ENCODE measurements at regions not wholly inside any gene's neighbourhood (a gene's known extent, or its start where the extent isn't known, plus 50 kb on each side); places are given as distances from the start of the nearest gene placed in this dataset.

DNA sequence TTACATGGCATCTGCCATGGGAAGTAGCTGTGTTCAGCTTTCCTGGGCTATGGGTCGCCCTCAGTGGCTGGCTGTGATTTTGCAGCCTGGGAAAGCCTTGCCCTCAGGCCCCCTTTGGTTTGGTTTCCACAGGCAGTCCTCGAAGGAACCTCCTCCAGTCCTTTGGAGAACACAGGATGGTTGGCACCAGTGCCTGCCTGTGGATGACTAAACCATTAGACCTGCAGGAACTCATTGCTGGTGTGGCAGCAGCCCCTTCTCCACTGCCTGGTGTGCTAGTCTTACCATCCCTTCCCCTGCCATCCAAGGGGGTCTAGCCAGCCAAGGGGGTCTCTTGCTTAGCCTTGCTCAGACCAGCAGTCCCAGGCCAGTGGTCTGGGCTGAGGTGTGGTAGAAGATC, 71.4 kb upstream of the PJA1 start:
- TF ChIP-seq, protein P1, sequence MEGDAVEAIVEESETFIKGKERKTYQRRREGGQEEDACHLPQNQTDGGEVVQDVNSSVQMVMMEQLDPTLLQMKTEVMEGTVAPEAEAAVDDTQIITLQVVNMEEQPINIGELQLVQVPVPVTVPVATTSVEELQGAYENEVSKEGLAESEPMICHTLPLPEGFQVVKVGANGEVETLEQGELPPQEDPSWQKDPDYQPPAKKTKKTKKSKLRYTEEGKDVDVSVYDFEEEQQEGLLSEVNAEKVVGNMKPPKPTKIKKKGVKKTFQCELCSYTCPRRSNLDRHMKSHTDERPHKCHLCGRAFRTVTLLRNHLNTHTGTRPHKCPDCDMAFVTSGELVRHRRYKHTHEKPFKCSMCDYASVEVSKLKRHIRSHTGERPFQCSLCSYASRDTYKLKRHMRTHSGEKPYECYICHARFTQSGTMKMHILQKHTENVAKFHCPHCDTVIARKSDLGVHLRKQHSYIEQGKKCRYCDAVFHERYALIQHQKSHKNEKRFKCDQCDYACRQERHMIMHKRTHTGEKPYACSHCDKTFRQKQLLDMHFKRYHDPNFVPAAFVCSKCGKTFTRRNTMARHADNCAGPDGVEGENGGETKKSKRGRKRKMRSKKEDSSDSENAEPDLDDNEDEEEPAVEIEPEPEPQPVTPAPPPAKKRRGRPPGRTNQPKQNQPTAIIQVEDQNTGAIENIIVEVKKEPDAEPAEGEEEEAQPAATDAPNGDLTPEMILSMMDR (IDR thresholded peaks at IDR 0.05): no peak
- no peaks in the 10 kb centered on the region for H3K27me3 ChIP-seq
- no peaks in the 10 kb centered on the region for H3K36me3 ChIP-seq
- no peaks in the 10 kb centered on the region for H3K4me1 ChIP-seq
- DNase-seq: no peak
- no peaks in the 10 kb centered on the region for H3K9me3 ChIP-seq
- no peak overlapping the region for H3K9ac ChIP-seq (ENCODE audit: low read depth in 2 of 2, low read length in 2 of 2)
- no peak overlapping the region for H3K27ac ChIP-seq
- no peak overlapping the region for H3K4me3 ChIP-seq
- intact Hi-C loops (cut with DNase I): no loop called here

DNA sequence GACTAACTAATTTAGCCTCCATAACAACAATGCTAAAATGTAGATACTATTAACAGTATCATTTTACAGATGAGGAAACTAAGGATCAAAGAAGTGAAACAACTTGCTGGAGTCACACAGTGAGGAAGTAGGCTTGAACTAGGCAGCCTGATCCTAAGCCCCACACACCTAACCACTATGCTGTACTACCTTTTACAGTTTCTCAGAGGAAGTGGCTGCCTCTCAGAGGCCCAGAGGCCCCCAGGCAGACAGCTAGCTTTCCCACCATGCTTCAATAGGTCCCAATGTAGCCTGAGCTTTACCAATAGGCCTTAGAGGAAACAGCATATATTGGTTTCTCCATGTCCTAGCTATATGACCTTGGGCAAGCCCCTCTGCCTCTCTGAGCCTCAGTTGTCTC, 69.4 kb upstream of the PJA1 start:
- TF ChIP-seq, protein P1 (IDR thresholded peaks at IDR 0.05): no peak
- intact Hi-C loops (cut with DNase I): no loop called here
- H3K9ac ChIP-seq (ENCODE audit: low read depth in 2 of 2, low read length in 2 of 2): no peak overlapping the region

DNA sequence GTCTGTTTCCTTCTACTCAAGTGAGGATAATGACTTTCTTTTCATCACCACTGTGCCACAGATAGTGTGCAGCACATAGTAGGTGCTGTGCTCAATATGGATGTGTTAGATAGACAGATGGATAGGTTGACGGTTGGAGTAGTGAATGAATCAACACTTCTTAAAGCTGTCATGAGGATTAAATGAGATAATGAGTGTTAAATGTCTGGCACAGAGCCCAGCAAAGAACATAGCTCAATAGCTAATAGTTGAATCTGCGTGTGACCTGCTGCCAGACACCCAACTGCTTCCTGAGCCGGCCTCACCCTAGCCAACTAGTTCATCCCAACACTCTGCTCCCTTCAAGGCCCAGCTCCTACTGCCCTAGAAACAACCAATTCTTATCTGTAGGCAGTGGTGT, 67.7 kb upstream of the PJA1 start:
- TF ChIP-seq, protein P1 (IDR thresholded peaks at IDR 0.05): no peak
- Histone ChIP-seq H3K9me3 (no peaks in the 10 kb centered on the region), H3K36me3 (no peaks in the 10 kb centered on the region), H3K9ac (ENCODE audit: low read depth in 2 of 2, low read length in 2 of 2) (no peak overlapping the region), H3K27ac (no peak overlapping the region), H3K27me3 (no peaks in the 10 kb centered on the region), H3K4me1 (no peaks in the 10 kb centered on the region), H3K4me3 (no peak overlapping the region)
- intact Hi-C loops (cut with DNase I): no loop called here
- no peak for DNase-seq

More for the DNA sequence above, 69.4 kb upstream of the PJA1 start:
- Histone ChIP-seq H3K36me3 (no peaks in the 10 kb centered on the region), H3K4me3 (no peak overlapping the region), H3K9me3 (no peaks in the 10 kb centered on the region), H3K27ac (no peak overlapping the region), H3K4me1 (no peaks in the 10 kb centered on the region), H3K27me3 (no peaks in the 10 kb centered on the region)
- no peak for DNase-seq

DNA sequence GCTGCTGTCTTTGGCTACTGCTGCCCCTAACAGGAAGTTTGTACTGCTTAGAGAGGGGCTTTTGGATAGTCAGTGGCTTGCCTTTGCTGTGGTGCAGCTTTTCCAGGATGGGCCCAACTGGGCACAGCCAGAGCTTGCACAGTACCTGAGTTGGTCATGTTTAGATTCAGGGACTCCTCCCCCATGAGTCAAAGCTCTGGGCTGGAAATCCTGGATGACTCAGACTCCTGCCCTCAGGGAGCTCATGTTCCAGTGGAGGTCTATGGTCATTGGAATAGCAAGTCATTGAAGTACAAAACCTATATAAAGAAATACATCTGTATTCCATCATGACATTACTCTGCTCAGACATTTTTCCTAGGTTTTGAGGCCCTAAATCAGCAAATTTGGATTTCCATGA, 66.7 kb upstream of the PJA1 start:
- Histone ChIP-seq H3K4me1 (no peaks in the 10 kb centered on the region), H3K36me3 (no peaks in the 10 kb centered on the region), H3K27ac (no peak overlapping the region), H3K27me3 (no peaks in the 10 kb centered on the region), H3K4me3 (no peak overlapping the region), H3K9ac (ENCODE audit: low read depth in 2 of 2, low read length in 2 of 2) (no peak overlapping the region), H3K9me3 (no peaks in the 10 kb centered on the region)
- TF ChIP-seq, protein P1 (IDR thresholded peaks at IDR 0.05): no peak
- intact Hi-C loops (cut with DNase I): no loop called here
- no peak for DNase-seq

DNA sequence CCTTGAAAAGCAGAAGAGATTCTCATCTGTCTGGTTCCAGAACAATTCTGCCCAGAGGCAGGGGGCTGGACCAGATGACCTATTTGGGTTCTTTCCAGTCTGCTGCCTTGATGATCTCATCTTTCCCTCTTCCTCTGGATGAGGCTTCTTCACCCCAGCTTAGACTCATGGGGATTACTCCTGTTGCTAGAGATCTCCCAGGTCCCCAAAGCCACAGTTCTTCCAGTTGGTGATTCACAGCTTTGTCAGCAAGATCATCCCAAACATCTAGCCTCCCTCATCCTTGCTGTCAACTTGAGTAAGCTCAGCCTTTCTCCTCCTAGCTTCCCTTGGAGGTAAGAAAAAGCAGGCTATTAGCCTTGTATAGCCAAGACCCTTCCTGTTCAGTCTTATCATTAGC, 64.2 kb upstream of the PJA1 start:
- DNase-seq: no peak
- TF ChIP-seq, protein P1 (IDR thresholded peaks at IDR 0.05): no peak
- no peak overlapping the region for H3K4me3 ChIP-seq
- intact Hi-C loops (cut with DNase I): loop anchor here (10.0 kb wide), 1 partner anchor 495 kb away; no protein-coding TSS in a partner anchor
- H3K27me3 ChIP-seq: no peaks in the 10 kb centered on the region
- H3K36me3 ChIP-seq: no peaks in the 10 kb centered on the region
- no peaks in the 10 kb centered on the region for H3K4me1 ChIP-seq
- no peak overlapping the region for H3K27ac ChIP-seq
- H3K9me3 ChIP-seq: no peaks in the 10 kb centered on the region
- H3K9ac ChIP-seq (ENCODE audit: low read depth in 2 of 2, low read length in 2 of 2): no peak overlapping the region

DNA sequence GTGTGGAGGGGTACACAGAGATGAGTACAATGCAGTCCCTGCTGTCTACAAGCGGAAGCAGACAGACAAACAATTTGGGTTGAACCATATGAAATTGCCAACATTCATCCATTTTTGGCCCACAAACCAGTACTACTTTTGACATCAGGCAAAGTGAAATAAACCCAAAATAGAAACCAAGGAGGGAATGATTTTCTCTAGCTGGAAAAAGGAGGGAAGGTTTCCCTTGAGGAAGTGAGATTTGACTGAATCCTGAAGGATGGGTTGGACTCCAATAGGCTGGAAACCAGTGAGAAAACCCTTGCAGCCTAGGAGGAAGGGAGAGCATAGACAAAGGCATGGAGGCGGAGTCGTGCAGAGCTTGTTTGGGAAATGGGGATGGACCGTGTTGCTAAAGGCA, 63.5 kb upstream of the PJA1 start:
- no peak overlapping the region for H3K9ac ChIP-seq (ENCODE audit: low read depth in 2 of 2, low read length in 2 of 2)
- intact Hi-C loops (cut with DNase I): loop anchor here (10.0 kb wide), 1 partner anchor 494 kb away; no protein-coding TSS in a partner anchor
- H3K36me3 ChIP-seq: no peaks in the 10 kb centered on the region
- TF ChIP-seq, protein P1 (IDR thresholded peaks at IDR 0.05): no peak
- DNase-seq: no peak
- H3K4me1 ChIP-seq: no peaks in the 10 kb centered on the region
- no peaks in the 10 kb centered on the region for H3K27me3 ChIP-seq
- no peaks in the 10 kb centered on the region for H3K9me3 ChIP-seq
- no peak overlapping the region for H3K4me3 ChIP-seq
- no peak overlapping the region for H3K27ac ChIP-seq

All from colonic mucosa (tissue), 4 donors.